HEK293 (cell line): ENCODE measurements at regions not wholly inside any gene's neighbourhood (a gene's known extent, or its start where the extent isn't known, plus 50 kb on each side); places are given as distances from the start of the nearest gene placed in this dataset.
"Not testable (repeated sequence)": the region's sequence is repeated elsewhere in the genome, so short reads cannot be mapped to it uniquely, and the experiment has no call there.

Source experiments
- CTCF ChIP-seq: fragments of 450-650 bp; formaldehyde crosslinking; IDR thresholded peaks from 2 replicates; pipeline ENCODE4 v1.5.1; 2016; ENCODE audit warnings: missing biosample characterization, missing genetic modification characterization
- ZNF488 ChIP-seq: fragments of 450-650 bp; formaldehyde crosslinking; IDR thresholded peaks from 2 replicates; pipeline ENCODE4 v1.5.1; 2016; ENCODE audit warnings: missing biosample characterization, missing genetic modification characterization

- TF ChIP-seq ZNF488, CTCF (tag by site-specific recombination): not testable (repeated sequence)
These were observed 83.3 kb downstream of the PPIAL4A start for GRCh38 chr1:120972863-120973262.
